HPDE6-E6E7 (cell line): ENCODE measurements at regions not wholly inside any gene's neighbourhood (a gene's known extent, or its start where the extent isn't known, plus 50 kb on each side); places are given as distances from the start of the nearest gene placed in this dataset.

Source experiments
- DNase-seq: peaks from one replicate; pipeline ENCODE4 v3.0.0; 2011; ENCODE audit warnings: missing footprints; ENCODE audit errors: extremely low spot score

DNA sequence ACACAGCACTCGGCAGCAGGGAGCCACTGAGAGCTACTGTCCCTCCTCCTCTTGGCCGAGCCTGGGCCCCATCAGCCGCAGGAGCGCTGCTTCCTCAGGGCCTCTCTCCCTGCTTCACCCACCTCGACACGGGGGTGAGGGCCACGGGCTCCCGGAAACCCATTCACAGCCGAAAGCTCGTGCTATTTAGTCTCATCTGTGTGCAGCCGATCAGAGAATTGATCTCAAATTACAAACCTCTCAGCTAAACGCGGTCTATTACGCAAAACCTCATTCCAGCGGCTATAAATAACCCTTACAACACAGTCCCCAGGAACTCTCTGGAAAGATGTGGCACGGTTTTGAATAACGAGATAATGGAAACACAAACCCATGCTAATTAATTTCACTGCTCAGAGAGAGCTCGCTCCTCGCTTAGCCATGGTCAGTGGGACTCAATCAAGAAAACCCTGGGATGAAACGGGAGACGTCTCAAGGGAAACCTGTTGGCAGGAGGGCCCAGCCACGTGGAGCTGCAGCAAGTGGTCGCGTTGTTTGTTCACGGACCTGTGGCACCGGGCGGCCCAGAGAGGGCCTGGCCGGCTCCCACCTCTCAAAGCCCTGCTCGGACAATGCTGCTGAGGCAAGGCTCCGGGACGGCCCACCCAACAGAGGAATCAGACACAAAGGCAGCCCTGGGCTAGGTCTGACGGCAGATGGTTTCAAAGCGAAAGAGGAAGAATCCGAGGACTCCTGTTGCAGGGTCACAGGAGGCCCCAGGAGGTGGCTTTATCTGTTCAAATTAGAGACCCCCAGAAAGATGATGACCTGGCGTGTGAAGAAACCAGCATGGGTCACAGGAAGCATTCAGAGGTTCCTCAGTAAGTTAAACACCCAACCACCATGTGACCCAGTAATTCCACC, 210.5 kb downstream of the CTTN start:
- no peak for DNase-seq

DNA sequence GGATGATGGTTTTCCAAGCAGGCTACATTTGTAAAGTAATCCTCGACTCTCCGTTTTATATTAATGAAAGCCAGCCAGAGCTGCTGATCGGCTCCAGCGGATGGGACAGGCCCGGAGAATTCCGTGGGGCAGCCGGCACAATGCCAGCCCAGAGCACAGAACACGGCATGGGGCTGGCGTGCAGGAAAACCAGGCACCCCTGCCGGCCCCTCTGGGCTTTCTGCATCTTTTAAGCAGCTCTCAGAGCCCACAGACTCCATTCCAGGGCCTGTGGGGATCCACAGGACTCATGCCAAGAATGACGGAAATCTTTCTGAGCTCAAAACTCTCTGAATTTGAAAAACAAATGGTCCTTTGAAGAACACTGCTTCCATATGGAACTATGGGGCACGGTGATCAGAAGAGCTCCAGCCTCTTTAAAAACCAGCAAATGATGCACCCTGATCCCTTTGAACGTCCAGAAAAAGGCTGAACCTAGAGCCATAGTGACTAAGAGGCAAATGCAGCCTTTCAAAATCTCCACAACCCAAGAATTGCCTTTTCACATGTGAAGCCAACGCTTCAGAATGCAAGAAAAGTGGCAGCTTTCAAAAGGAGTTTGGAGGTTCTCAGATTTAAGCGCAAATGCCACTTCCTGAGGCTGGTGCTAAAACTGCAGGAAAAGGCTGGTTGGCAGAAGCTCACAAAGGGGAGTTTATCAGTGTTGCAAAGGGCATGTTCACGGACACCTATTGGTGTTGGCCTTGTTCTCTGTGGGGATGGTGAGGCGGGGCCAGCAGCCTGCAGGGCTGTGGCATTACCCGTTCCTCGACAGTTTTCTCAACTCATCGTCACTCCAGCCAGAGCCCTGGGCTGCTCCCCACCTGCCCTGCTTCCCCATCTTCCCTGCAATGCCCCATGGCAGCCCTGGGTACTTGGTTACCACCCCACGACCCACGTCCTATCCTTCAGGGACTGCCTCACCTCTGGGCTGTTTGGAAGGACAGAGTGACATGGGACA, 212.5 kb downstream of the CTTN start:
- DNase-seq: no peak

DNA sequence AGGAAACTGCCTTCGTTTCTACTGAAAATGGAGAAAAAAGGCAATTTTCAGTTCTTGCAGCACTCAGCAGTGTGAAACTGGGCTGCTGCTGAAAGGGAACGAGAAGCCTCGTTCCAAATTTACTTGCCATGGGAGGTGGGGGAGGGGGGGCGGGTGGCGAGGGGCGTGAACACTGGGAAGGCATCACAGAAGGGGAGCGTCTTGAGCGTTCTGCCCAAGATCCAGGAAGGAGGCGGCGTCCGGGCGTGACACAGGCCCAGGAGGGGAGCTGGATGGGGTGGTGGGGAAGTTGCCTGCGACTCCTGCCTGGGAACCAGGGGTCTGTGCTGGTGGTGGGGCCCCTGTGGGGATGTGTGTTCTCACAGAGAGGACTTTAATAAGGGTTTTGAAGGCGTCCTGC, 213.5 kb downstream of the CTTN start:
- no peak for DNase-seq

DNA sequence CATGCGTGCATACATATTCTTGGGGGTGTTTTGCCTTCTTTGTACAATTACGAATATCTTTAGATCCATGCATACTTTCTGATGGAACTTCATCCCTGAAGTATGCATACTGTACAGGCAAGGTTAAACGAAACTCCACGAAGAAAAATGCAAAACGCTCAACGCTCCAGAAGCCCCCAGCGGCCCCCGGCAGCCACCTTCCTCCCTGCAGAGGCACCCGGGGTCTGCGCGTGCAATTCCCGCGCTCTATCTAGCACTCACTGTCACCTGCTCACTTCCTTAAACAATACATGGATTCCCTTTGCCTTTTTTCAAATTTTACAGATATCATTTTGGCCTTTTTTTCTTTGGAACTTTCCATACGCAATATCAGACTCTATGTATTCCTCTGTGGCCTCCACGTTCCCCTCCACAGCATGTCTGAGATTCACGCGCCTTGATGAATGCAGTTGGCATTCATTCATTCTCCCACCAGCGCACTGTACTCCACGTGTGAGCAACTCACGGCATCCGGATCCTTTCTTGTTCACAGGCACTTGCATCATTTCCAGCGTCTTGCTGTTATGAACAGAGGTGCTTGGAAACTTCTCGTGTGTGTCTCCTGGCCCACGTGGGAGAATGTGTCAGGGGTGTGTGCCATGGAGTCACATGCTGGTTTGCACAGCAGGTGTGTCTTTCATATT, 214.3 kb downstream of the CTTN start:
- DNase-seq: no peak

DNA sequence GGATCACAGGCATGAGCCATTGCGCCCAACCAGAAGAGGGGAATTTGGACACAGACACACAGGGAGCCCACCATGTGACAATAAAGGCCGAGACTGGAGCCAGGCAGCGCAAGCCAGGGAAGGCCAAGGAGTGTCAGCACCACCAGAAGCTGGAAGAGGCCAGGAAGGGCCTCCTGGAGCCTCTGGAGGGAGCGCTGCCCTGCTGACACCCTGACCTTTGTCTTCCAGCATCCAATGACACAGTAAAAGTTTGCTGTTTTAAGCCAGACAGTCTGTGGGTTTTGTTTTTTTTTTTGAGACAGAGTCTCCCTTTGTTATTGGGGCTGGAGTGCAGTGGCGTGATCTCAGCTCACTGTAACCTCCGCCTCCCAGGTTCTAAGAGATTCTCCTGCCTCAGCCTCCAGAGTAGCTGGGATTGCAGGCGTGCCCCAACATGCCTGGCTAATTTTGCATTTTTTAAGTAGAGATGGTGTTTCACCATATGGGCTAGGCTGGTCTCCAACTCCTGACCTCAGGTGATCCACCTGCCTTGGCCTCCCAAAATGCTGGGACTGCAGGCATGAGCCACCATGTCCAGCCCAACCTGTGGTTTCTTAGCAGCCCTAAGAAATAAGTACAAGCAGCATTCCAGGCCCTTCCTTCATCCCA, 215.8 kb downstream of the CTTN start:
- no peak for DNase-seq

DNA sequence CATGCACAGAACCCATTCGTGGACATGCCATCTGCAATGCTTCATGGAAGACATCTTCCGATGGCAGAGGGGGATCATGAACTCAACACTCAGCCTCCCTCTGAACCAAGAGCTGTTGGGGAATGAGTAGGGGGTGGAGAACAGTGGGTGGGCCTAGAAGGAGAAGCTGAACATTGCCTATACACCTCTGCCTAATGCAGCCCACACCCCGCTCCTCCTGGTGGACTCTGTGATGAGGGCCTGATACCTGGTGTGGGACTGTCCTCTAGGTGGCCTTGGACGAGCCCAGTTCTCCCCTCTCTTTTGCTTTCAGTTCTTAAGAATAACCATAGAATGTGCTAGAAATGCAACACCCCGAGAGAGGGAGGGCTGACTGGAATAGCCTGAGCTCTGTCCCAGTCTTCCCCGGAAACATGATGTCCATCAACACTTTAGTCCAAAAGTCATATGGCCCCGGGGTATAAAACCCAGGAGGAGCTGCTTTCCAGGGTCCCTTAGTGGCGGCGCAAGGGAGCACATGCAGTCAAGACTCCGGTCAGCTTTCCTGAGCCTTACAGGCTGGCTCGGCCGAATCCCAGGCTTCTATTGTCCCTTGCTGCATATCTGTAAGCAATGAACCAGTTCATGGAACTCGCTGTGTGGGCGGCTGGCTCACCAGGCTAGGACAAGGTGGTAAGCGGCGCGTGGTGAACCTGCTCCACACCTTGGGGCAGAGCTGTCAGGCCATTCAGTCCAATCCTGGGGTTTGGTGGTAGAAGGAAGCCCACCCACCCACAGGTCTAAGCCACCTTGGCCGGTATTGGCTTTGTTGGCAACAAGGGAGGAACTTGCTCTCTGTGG, 216.9 kb downstream of the CTTN start:
- DNase-seq: no peak

DNA sequence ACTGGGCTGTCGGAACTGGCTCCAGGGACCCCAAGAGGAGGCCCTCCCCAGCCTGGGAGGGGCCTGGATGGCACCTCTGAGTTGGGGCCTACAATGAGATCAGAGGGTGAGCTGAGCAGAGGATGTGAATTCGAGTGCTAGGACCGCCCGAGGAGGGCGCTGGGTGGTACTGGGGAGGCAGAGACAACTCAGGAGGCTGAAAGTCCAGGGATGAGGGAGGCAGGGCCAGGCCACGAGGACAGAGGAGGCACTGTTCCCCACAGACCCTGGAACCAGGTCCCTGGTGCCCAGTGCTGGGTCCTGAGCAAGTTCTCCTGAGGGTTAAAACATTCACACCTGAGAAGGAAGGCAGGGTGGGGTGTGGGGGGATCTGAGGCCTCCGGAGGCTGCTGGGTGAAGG, 218.0 kb downstream of the CTTN start:
- no peak for DNase-seq

DNA sequence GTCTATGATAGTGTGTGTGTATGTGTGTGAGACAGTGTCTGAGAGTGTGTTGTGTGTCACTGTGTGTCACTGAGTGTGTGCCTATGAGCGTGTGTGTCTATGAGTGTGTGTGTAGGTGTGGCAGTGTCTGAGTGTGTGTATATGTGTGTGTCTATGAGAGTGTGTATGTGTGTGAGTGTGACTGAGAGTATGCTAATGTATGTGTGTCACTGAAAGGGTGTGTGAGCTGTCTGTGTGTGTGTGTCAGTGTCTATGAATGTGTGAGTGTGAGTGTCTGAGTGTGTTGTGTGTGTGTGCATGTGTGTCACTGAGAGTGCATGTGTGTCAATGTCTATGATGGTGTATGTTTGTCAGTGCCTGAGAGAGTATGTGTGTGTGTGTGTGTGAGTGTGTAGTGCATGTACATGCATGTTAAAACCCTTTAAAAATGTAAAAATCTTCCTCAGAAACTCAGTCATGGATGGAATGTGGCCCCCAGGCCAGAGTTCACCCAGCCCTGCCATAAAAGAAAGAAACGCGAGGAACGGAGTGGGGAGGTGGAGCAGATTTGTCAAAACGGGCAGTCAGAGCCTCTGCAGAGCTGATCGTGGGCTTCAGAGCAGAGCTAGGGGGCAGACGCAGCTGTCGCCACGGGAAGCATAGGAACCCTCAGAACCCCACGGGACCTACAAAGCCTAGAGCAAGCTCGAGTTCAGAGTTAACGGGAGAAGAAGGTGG, 218.8 kb downstream of the CTTN start:
- no peak for DNase-seq

DNA sequence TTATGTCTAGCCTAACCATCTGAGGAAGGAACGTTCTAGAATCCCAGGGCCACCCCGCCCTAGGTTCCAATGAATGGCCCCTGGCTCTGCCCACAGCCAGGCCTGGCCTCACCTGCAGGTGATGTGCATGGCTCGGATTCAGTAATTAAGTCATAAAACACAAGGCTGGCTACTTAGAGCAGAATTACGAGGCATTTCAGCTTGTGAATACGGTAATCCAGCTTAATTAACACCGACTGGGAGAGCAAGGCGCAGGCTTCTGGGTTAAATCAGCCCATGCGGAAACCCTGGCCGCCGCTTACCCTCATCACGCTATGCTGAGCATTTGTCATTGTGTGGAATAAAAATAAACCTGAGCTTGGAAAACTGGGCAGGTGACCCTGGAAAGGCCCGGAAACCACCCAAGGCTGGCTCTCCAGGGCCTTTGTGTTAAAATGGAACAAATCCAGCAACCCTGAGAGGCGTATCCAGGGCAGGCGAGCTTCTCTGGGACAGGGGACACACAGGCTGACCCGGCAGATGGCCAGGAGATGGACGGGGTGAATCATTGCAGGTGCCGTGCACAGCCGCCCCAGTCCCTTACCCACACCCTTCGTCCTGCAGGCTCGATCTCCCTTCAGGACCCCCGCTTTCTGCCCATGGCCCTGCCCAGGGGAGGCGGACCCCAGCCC, 220.2 kb downstream of the CTTN start:
- no peak for DNase-seq

DNA sequence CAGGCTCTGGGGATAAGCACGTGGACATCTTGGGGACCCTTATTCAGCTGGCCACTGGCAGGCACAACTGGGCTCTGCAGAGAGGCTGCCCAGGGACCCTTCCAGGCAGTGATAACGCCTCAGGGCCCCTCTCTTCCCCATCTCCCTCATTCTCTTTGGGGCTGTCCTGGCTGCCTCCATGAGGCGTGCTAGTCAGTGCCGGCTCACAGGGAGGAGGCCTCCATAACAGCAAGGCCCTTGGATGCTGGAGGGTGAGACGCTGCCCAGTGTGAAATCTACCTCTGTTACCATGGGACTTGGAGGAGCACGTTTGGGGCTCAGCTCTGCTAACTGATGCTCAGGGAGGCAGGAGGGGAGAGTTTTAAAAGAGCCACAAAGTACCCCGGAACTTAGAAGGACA, 221.3 kb downstream of the CTTN start:
- DNase-seq: no peak

DNA sequence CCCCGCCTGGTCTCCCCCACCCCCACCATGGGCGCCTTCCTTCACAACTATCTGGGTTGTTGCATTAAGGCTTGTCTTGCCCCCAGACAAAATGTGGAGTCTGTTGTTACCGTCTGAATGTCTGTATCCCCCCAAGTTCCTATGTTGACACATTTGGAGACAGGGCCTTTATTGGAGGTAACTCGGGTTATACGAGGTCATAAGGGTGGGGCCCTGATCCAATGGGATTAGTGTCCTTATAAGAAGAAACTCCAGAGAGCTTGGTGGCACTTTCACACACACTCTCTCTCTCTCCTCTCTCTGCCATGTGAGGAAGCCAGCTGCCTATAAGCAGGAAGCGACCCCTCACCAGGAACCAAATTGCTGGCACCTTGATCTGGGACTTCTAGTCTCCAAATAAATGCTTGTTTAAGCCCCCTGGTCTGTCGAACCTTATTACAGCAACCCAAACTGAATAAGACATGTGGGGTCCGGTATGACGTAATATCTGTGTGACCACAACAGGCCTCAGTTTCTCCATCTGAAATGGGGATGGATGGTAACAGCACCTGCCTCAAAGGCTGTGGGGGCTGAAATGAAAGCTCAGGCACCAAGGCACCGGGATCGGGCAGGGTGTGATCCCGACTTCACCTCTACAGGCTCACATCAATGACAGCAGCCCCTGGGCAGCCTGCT, 222.3 kb downstream of the CTTN start:
- no peak for DNase-seq

DNA sequence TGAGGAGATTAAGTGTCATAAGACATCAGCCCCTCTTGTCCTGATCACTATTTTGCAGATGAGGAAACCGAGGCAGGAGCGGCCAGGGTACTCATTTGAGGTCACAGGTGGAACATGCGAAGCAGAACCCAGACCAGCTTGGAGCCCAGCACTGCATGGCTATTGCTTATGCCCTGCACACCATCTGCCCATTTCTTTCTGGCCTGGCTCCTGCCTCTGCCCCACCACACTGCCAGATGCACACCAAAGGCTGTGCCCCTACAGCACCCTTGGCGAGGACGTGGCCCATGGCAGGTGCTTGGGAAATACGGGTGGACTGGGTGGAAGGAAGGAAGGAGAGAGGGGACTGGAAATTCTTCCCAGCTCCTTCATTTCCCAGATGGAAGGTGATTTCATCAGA, 222.9 kb downstream of the CTTN start:
- DNase-seq: no peak

DNA sequence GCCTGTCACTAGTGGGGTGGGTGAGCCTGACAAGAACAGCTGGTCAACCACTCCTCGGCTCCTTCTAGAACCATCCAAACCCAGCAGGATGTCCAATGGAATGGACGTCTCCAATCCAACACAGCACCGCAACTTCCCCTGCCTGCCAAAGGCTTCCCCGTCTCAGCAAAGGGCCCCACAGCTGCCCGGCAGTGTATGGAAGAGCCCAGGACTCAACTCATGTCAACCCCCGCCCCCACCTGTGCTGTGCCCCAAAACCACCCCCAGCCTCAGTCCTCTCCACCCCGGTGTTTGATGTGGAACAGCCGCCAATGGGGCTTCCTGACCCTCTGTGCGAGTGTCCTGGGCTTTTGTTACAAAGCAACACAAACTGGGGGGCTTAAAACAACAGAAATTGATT, 223.8 kb downstream of the CTTN start:
- no peak for DNase-seq

DNA sequence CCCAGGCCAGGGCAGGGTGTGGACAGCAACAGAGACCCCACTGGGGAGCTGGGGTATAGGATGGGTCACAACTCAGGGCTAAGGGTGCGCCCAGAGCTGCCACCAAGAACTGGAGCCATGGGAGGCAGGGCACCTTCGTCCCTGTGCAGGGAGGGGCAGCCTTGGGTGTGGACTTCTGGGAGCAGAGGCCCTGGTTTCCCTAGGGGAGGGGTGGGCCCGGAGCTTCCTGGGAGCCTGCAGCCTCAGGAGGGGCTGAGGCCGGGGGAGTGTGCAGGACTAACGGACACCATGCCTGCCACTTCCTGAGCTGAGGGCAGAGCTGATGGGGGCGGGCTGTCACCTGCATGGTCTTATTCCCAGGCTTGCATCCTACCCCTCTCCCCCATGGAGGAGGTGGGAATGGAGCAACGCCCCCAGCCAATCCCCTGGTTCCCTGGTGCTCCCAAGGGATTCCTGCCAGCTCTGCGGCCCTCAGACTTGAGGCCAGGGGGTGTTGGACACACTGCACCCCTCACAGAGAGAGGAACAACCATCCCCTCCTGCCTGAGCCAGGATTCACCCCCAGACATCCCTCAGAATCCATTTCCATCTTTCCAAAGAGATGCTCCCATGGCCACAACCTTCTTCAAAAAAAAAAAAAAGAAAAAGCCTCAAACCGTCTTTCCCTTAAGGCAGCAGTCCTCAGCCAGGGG, 225.7 kb downstream of the CTTN start:
- no peak for DNase-seq

DNA sequence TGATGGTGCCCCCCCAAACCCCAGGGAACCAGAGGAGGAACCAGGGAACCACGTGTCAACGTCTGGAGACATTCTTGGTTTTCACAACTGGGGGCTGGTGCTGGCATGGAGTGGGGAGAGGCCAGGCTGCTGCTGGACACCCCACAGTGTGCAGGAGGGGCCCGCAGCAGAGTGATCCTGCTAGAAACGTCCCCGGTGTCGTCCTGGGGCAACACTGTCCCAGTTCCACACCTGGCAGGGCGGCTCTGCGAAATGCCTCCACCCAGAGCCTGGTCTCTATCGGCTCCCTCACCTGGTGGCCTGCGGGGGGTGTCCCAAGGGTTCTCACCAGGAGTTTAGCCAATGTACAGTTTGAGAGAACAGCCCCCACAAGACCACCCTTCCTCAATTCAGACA, 226.3 kb downstream of the CTTN start:
- no peak for DNase-seq

DNA sequence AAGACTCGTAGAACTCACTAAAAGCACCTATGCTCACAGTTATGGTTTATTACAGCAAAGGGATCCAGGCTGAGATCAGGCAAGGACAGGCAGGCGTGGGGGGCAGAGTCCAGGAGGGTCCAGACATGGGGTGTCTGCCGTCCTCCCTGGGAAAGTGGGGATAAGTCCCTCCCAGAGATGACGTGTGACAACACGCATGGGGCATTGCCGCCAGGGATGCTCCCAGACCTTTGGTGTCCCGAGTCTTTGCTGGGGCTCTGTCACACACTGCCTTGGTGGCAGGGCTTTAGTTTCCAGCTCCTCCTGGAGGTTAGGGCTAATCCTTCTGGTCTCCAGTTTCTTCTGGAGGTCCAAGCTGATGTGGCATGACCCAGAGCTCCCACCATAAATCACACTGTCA, 226.7 kb downstream of the CTTN start:
- DNase-seq: no peak

DNA sequence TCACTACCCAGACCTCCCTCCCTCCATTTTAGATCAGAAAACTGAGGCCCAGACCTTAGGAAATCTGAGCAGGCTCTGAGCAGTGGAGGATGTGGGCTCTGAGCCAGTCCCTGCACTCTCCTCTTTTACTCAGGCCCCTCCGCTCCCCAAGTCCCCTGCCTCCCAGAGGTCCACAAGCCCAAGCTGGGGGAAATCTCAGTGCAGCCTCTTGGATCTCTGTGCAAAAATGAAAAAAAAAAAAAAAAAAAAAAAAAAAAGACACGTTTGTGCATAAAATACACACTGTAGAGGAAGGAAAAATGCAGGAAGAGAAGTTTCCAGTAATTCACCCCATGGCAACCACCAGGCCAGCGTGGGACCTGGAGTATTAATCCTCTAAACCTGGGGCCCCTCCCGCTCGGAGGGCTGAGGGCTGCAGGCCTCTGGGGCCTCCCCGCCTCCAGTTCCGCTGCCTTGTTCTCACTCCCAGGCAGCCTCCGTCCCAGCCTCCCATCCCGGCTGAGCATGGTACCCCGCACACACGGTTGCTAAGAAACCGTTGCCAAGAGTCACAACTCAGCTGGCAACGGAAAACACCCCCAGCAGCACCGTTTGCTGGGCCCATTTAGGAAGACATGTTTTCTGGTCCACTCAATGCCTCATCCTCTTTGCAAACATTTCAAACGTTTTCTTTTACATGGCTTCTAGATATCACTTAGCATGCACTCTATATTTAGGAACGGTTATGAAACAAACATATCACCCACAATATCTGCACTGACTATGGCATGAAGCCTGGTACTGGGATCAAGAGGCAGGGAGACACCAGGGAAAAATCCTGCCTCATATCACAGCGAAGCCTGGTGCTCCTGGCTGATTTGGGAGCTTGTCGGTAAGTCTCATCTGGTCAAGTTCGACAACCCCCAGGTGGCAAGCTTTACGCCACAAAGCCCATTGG, 227.5 kb downstream of the CTTN start:
- DNase-seq: no peak
